GM12873 (cell line): ENCODE measurements at regions not wholly inside any gene's neighbourhood (a gene's known extent, or its start where the extent isn't known, plus 50 kb on each side); places are given as distances from the start of the nearest gene placed in this dataset.

ENCODE experiments used
- CTCF ChIP-seq: IDR thresholded peaks from 2 replicates; pipeline ENCODE4 v1.5.1; 2012; ENCODE audit warnings: low read depth, mild to moderate bottlenecking, moderate library complexity, low read length, control low read depth; ENCODE audit not compliant: insufficient read depth; ENCODE audit errors: missing control alignments

DNA sequence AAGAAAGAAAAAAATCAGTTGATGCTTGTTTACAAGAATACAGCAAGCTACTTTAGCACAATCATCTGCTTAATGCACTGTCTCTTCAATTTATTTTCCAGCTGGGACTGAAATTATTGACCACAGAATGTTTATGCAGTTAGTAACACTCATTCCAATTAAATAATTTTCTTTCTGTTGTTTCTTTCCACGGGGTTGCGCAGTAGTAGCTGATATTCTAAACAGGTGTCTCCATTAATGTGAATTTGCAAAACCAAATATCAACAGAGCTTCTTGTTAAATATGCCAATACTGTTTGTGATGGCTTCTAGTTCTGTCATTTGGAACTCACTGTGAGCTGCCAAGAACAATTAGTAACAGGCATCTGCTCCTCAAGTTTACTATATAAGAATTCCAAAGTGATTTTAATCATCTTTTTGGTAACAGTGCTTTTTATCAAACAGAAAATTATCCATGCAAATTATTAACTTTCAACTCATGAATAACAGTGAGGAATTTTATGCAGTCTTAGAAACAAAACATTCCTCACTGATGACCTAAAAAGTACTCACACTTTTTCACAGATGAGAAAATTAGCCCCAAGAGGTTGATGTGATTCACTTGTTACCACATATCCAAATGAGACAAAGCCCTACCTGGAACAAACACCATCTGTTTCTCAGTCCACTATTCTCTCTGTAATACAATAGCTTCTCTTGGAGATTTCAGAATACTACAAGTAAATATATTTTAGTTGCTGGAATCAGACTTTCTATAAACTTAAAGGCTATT, 567.6 kb upstream of the RGMB start:
- no peak for TF ChIP-seq CTCF

GRCh38 chr5:98206566-98206965, 566.9 kb upstream of the RGMB start:
- no peak for TF ChIP-seq CTCF

DNA sequence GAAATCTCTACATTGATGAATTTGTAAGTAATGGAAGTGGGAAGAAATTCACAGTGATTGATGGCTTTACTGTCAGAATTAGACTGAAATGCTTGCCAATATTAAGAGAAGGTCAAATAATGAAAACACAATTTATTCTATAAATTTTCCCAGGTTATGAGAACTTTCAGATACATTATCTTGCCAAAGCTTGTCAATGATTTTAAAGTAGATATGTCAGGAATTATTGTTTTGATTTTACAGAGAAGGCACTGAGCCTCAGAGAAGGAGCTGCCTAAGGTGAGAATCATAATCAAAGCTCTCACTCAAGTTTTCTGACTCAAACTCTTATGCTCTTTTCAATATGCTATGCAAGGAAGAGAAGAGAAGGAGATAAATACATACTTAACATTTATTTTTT, 564.0 kb upstream of the RGMB start:
- no peak for TF ChIP-seq CTCF

- no peak for TF ChIP-seq CTCF
Measured at GRCh38 chr5:98214240-98215051, 559.0 kb upstream of the RGMB start.

- TF ChIP-seq CTCF = no peak
Measured at GRCh38 chr5:98217138-98217537, 556.3 kb upstream of the RGMB start.

DNA sequence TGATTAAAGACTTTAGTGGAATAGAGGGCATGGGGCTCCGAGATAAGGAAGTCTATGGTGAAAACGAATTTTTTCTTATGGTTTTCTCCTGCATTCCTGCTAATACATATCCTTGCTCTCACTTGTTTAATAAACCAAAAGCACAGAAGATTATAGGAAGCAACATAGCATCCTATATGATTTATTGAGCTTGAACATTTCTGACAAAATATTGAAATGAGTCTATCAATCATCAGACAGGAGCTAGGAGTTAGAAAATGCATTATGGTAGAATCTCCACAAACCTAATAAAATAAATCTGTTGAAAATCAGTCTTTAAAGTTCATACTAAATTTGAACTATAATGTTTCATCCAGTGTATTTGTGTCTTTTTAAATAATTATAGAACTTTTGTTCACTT, 554.6 kb upstream of the RGMB start:
- no peak for TF ChIP-seq CTCF

- no peak for TF ChIP-seq CTCF
Measured at GRCh38 chr5:98227489-98227888, 546.0 kb upstream of the RGMB start.
